GM23338 (cell line): ENCODE measurements at regions not wholly inside any gene's neighbourhood (a gene's known extent, or its start where the extent isn't known, plus 50 kb on each side); places are given as distances from the start of the nearest gene placed in this dataset.

Experiments
- CREB1 ChIP-seq: fragments of 250-450 bp; sonication (Bioruptor Pico); IDR thresholded peaks from 2 replicates; pipeline ENCODE4 v1.5.0; 2020; ENCODE audit warnings: low read depth, mild to moderate bottlenecking, moderate library complexity
- EZH2 ChIP-seq: fragments of 200-600 bp; sonication (generic); IDR thresholded peaks from one replicate; pipeline ENCODE4 v1.8.0; 2017; ENCODE audit warnings: antibody characterized with exemption, mild to moderate bottlenecking, low read depth; ENCODE audit not compliant: unreplicated experiment
- EZH2phosphoT487 ChIP-seq: fragments of 200-600 bp; sonication (generic); IDR thresholded peaks from one replicate; pipeline ENCODE4 v1.8.1; 2018; ENCODE audit warnings: antibody characterized with exemption; ENCODE audit not compliant: unreplicated experiment
- JUNB ChIP-seq: IDR thresholded peaks from one replicate; pipeline ENCODE4 v1.6.1; 2016; ENCODE audit warnings: antibody characterized with exemption; ENCODE audit not compliant: unreplicated experiment
- NANOG ChIP-seq: IDR thresholded peaks from 2 replicates; pipeline ENCODE4 v1.6.1; 2016; ENCODE audit warnings: antibody characterized with exemption, borderline replicate concordance
- POLR2AphosphoS5 ChIP-seq: IDR thresholded peaks from 2 replicates; pipeline ENCODE4 v1.6.1; 2016; ENCODE audit warnings: antibody characterized with exemption, low read depth
- STAT1 ChIP-seq: IDR thresholded peaks from one replicate; pipeline ENCODE4 v1.6.1; 2016; ENCODE audit warnings: antibody characterized with exemption; ENCODE audit not compliant: unreplicated experiment
- ZNF114 ChIP-seq: fragments of 250-450 bp; sonication (Bioruptor Pico); IDR thresholded peaks from 2 replicates; pipeline ENCODE4 v1.5.0; 2020; ENCODE audit warnings: mild to moderate bottlenecking, moderate library complexity
- ZNF331 ChIP-seq: fragments of 250-450 bp; sonication (Bioruptor Pico); IDR thresholded peaks from 2 replicates; pipeline ENCODE4 v1.5.0; 2020; ENCODE audit warnings: low read depth, mild to moderate bottlenecking, moderate library complexity
- TF ChIP-seq, protein P1 (sequence below), 2 experiments: fragments of 200-600 bp in 1 of 2; sonication (generic) in 1 of 2; conservative IDR thresholded peaks; 2 replicates each; pipeline versions ENCODE4 v1.5.1 to v1.6.1; 2016 to 2017; ENCODE audit warnings: antibody characterized with exemption in 2 of 2, low read depth in 2 of 2, mild to moderate bottlenecking in 2 of 2, moderate library complexity in 1 of 2
- TF ChIP-seq, protein P2 (sequence below): IDR thresholded peaks from one replicate; pipeline ENCODE4 v1.6.1; 2018; ENCODE audit warnings: antibody characterized with exemption; ENCODE audit not compliant: unreplicated experiment
- TF ChIP-seq, protein P3 (sequence below): IDR thresholded peaks from 2 replicates; pipeline ENCODE4 v1.6.1; 2016; ENCODE audit warnings: antibody characterized with exemption
- TF ChIP-seq, protein P4 (sequence below): fragments of 250-450 bp; sonication (Bioruptor Pico); IDR thresholded peaks from 2 replicates; pipeline ENCODE4 v1.5.0; 2020; ENCODE audit warnings: mild to moderate bottlenecking, moderate library complexity

DNA sequence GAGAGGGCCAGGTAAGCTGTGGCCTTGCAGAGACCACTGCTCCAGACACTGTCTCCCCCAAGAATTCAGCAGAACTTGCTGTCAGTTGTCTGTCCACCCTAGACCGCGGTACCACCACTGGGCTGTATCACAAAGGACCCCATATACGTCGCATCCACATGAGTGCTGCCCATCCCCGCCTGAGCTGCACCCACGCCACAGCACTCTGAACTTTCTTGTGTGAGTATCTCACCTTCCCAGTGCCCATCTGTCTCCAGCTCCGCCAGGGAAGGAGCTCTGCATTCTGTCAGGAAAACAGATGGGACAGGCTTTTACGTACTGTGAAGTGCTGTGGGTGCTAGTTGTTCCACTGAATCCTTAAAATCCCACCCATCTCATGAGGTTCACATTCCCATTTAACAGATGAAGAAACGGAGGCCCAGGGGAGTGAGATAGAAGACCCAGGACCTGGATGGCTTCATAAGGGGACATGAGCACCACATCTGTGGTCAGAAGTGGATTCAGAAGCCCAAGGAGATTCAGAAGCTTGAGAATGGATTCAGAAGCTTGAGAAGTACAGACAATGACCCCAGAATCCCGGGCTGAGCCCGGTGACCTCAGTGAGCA is 102.5 kb upstream of the ZMIZ1 start:
- TF ChIP-seq, protein P1, sequence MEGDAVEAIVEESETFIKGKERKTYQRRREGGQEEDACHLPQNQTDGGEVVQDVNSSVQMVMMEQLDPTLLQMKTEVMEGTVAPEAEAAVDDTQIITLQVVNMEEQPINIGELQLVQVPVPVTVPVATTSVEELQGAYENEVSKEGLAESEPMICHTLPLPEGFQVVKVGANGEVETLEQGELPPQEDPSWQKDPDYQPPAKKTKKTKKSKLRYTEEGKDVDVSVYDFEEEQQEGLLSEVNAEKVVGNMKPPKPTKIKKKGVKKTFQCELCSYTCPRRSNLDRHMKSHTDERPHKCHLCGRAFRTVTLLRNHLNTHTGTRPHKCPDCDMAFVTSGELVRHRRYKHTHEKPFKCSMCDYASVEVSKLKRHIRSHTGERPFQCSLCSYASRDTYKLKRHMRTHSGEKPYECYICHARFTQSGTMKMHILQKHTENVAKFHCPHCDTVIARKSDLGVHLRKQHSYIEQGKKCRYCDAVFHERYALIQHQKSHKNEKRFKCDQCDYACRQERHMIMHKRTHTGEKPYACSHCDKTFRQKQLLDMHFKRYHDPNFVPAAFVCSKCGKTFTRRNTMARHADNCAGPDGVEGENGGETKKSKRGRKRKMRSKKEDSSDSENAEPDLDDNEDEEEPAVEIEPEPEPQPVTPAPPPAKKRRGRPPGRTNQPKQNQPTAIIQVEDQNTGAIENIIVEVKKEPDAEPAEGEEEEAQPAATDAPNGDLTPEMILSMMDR (conservative IDR thresholded peaks at IDR 0.05; ENCODE audit: low read depth in 2 of 2) = no peak
- TF ChIP-seq ZNF114 (CRISPR knock-in tag) = no peak
- TF ChIP-seq EZH2 = no peak
- TF ChIP-seq EZH2phosphoT487 = no peak
- TF ChIP-seq POLR2AphosphoS5 = no peak
- no peak for TF ChIP-seq NANOG
- TF ChIP-seq, protein P2, sequence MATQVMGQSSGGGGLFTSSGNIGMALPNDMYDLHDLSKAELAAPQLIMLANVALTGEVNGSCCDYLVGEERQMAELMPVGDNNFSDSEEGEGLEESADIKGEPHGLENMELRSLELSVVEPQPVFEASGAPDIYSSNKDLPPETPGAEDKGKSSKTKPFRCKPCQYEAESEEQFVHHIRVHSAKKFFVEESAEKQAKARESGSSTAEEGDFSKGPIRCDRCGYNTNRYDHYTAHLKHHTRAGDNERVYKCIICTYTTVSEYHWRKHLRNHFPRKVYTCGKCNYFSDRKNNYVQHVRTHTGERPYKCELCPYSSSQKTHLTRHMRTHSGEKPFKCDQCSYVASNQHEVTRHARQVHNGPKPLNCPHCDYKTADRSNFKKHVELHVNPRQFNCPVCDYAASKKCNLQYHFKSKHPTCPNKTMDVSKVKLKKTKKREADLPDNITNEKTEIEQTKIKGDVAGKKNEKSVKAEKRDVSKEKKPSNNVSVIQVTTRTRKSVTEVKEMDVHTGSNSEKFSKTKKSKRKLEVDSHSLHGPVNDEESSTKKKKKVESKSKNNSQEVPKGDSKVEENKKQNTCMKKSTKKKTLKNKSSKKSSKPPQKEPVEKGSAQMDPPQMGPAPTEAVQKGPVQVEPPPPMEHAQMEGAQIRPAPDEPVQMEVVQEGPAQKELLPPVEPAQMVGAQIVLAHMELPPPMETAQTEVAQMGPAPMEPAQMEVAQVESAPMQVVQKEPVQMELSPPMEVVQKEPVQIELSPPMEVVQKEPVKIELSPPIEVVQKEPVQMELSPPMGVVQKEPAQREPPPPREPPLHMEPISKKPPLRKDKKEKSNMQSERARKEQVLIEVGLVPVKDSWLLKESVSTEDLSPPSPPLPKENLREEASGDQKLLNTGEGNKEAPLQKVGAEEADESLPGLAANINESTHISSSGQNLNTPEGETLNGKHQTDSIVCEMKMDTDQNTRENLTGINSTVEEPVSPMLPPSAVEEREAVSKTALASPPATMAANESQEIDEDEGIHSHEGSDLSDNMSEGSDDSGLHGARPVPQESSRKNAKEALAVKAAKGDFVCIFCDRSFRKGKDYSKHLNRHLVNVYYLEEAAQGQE = no peak
- TF ChIP-seq CREB1 (CRISPR knock-in tag) = no peak
- no peak for TF ChIP-seq STAT1
- TF ChIP-seq ZNF331 (CRISPR knock-in tag) = no peak
- TF ChIP-seq JUNB = no peak
- TF ChIP-seq, protein P3, sequence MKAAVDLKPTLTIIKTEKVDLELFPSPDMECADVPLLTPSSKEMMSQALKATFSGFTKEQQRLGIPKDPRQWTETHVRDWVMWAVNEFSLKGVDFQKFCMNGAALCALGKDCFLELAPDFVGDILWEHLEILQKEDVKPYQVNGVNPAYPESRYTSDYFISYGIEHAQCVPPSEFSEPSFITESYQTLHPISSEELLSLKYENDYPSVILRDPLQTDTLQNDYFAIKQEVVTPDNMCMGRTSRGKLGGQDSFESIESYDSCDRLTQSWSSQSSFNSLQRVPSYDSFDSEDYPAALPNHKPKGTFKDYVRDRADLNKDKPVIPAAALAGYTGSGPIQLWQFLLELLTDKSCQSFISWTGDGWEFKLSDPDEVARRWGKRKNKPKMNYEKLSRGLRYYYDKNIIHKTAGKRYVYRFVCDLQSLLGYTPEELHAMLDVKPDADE = no peak
- TF ChIP-seq, protein P4, sequence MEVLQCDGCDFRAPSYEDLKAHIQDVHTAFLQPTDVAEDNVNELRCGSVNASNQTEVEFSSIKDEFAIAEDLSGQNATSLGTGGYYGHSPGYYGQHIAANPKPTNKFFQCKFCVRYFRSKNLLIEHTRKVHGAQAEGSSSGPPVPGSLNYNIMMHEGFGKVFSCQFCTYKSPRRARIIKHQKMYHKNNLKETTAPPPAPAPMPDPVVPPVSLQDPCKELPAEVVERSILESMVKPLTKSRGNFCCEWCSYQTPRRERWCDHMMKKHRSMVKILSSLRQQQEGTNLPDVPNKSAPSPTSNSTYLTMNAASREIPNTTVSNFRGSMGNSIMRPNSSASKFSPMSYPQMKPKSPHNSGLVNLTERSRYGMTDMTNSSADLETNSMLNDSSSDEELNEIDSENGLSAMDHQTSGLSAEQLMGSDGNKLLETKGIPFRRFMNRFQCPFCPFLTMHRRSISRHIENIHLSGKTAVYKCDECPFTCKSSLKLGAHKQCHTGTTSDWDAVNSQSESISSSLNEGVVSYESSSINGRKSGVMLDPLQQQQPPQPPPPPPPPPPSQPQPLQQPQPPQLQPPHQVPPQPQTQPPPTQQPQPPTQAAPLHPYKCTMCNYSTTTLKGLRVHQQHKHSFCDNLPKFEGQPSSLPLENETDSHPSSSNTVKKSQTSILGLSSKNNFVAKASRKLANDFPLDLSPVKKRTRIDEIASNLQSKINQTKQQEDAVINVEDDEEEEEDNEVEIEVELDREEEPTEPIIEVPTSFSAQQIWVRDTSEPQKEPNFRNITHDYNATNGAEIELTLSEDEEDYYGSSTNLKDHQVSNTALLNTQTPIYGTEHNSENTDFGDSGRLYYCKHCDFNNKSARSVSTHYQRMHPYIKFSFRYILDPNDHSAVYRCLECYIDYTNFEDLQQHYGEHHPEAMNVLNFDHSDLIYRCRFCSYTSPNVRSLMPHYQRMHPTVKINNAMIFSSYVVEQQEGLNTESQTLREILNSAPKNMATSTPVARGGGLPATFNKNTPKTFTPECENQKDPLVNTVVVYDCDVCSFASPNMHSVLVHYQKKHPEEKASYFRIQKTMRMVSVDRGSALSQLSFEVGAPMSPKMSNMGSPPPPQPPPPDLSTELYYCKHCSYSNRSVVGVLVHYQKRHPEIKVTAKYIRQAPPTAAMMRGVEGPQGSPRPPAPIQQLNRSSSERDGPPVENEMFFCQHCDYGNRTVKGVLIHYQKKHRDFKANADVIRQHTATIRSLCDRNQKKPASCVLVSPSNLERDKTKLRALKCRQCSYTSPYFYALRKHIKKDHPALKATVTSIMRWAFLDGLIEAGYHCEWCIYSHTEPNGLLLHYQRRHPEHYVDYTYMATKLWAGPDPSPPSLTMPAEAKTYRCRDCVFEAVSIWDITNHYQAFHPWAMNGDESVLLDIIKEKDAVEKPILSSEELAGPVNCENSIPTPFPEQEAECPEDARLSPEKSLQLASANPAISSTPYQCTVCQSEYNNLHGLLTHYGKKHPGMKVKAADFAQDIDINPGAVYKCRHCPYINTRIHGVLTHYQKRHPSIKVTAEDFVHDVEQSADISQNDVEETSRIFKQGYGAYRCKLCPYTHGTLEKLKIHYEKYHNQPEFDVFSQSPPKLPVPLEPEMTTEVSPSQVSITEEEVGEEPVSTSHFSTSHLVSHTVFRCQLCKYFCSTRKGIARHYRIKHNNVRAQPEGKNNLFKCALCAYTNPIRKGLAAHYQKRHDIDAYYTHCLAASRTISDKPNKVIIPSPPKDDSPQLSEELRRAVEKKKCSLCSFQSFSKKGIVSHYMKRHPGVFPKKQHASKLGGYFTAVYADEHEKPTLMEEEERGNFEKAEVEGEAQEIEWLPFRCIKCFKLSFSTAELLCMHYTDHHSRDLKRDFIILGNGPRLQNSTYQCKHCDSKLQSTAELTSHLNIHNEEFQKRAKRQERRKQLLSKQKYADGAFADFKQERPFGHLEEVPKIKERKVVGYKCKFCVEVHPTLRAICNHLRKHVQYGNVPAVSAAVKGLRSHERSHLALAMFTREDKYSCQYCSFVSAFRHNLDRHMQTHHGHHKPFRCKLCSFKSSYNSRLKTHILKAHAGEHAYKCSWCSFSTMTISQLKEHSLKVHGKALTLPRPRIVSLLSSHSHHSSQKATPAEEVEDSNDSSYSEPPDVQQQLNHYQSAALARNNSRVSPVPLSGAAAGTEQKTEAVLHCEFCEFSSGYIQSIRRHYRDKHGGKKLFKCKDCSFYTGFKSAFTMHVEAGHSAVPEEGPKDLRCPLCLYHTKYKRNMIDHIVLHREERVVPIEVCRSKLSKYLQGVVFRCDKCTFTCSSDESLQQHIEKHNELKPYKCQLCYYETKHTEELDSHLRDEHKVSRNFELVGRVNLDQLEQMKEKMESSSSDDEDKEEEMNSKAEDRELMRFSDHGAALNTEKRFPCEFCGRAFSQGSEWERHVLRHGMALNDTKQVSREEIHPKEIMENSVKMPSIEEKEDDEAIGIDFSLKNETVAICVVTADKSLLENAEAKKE (CRISPR knock-in tag) = no peak
